ENCODE measurements at regions not wholly inside any gene's neighbourhood (a gene's known extent, or its start where the extent isn't known, plus 50 kb on each side); places are given as distances from the start of the nearest gene placed in this dataset.

DNA sequence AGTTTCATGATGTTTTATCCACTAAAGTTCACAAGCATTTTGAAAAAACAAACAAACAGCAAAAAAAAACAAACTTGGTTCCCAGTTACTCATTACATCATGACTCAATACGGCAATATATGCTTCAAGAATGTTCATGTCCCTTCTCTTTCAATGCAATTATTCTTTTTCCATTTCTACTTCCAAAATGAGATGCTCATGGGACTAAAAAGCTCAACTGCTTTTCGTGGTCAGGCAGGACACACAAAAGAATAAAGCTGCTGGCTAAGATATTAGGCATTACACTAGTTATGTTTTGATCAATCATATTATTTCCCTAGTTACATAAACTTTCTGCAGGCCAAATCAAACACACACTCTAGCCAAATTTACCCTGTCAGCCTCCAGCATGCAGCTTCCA is 301.3 kb downstream of the EPHA4 start:
- TF ChIP-seq, protein P1, sequence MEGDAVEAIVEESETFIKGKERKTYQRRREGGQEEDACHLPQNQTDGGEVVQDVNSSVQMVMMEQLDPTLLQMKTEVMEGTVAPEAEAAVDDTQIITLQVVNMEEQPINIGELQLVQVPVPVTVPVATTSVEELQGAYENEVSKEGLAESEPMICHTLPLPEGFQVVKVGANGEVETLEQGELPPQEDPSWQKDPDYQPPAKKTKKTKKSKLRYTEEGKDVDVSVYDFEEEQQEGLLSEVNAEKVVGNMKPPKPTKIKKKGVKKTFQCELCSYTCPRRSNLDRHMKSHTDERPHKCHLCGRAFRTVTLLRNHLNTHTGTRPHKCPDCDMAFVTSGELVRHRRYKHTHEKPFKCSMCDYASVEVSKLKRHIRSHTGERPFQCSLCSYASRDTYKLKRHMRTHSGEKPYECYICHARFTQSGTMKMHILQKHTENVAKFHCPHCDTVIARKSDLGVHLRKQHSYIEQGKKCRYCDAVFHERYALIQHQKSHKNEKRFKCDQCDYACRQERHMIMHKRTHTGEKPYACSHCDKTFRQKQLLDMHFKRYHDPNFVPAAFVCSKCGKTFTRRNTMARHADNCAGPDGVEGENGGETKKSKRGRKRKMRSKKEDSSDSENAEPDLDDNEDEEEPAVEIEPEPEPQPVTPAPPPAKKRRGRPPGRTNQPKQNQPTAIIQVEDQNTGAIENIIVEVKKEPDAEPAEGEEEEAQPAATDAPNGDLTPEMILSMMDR (IDR thresholded peaks at IDR 0.05), result no peak
- no peak for TF ChIP-seq POLR2A (IDR thresholded peaks at IDR 0.05)
